Stimulated activated CD8-positive, alpha-beta memory T cell treated with anti-CD3 and anti-CD28 coated beads, Interleukin-15, amount 100 ng/mL, for 4 hours (primary cell): ENCODE measurements at regions not wholly inside any gene's neighbourhood (a gene's known extent, or its start where the extent isn't known, plus 50 kb on each side); places are given as distances from the start of the nearest gene placed in this dataset.
"Not testable (repeated sequence)": the region's sequence is repeated elsewhere in the genome, so short reads cannot be mapped to it uniquely, and the experiment has no call there.

Experiments used
- DNase-seq, 2 donors: peaks; one replicate each; pipeline ENCODE4 v3.0.0-alpha.2; 2020; ENCODE audit warnings: low read depth in 2 of 2

GRCh38 chr5:155116456-155117251, 103.1 kb downstream of the KIF4B start:
- DNase-seq = no peak

GRCh38 chr5:155125551-155126095, 112.1 kb downstream of the KIF4B start:
- no peak for DNase-seq

GRCh38 chr5:155126573-155126972, 113.0 kb downstream of the KIF4B start:
- no peak for DNase-seq

- no peak for DNase-seq
Observed at GRCh38 chr5:155127552-155127951, 114.0 kb downstream of the KIF4B start.

GRCh38 chr5:155128786-155129512, 115.4 kb downstream of the KIF4B start:
- DNase-seq = no peak

GRCh38 chr5:155129513-155129880, 115.9 kb downstream of the KIF4B start:
- DNase-seq = no peak

- no peak for DNase-seq
Observed at GRCh38 chr5:155134130-155134529, 120.6 kb downstream of the KIF4B start.

- no peak for DNase-seq
Observed at GRCh38 chr5:155136216-155136850, 122.8 kb downstream of the KIF4B start.

- no peak for DNase-seq
Observed at GRCh38 chr5:155137683-155138082, 124.1 kb downstream of the KIF4B start.

- no peak for DNase-seq
Observed at GRCh38 chr5:155140646-155141045, 127.1 kb downstream of the KIF4B start.

GRCh38 chr5:155144956-155145355, 131.4 kb downstream of the KIF4B start:
- DNase-seq = no peak

GRCh38 chr5:155147222-155147621, 133.7 kb downstream of the KIF4B start:
- no peak for DNase-seq

- no peak for DNase-seq
Observed at GRCh38 chr5:155148694-155149093, 135.1 kb downstream of the KIF4B start.

GRCh38 chr5:155150012-155150411, 136.5 kb downstream of the KIF4B start:
- DNase-seq = no peak

- DNase-seq = no peak
Observed at GRCh38 chr5:155154973-155155372, 141.4 kb downstream of the KIF4B start.

GRCh38 chr5:155163084-155163483, 149.5 kb downstream of the KIF4B start:
- DNase-seq = not testable (repeated sequence)

- no peak for DNase-seq
Observed at GRCh38 chr5:155167736-155168135, 154.2 kb downstream of the KIF4B start.

GRCh38 chr5:155181542-155181941, 168.0 kb downstream of the KIF4B start:
- no peak for DNase-seq

GRCh38 chr5:155189476-155189875, 175.9 kb downstream of the KIF4B start:
- no peak for DNase-seq

GRCh38 chr5:155189981-155190380, 176.4 kb downstream of the KIF4B start:
- no peak for DNase-seq

- no peak for DNase-seq
Observed at GRCh38 chr5:155193029-155193428, 179.5 kb downstream of the KIF4B start.

- DNase-seq = no peak
Observed at GRCh38 chr5:155193483-155194107, 180.0 kb downstream of the KIF4B start.
